AG10803 (cell line): ENCODE measurements at regions not wholly inside any gene's neighbourhood (a gene's known extent, or its start where the extent isn't known, plus 50 kb on each side); places are given as distances from the start of the nearest gene placed in this dataset.

Experiments
- DNase-seq: peaks from one replicate; pipeline ENCODE4 v3.0.0; 2010; ENCODE audit warnings: low read depth
- H3K4me3 ChIP-seq: 2 replicates; pipeline ENCODE4 v1.5.1; 2011; ENCODE audit warnings: mild to moderate bottlenecking, low read length, control low read depth
- TF ChIP-seq, protein P1 (sequence below): conservative IDR thresholded peaks from 2 replicates; pipeline ENCODE4 v1.5.1; 2011; ENCODE audit warnings: mild to moderate bottlenecking, low read length, control low read depth, inconsistent platforms

DNA sequence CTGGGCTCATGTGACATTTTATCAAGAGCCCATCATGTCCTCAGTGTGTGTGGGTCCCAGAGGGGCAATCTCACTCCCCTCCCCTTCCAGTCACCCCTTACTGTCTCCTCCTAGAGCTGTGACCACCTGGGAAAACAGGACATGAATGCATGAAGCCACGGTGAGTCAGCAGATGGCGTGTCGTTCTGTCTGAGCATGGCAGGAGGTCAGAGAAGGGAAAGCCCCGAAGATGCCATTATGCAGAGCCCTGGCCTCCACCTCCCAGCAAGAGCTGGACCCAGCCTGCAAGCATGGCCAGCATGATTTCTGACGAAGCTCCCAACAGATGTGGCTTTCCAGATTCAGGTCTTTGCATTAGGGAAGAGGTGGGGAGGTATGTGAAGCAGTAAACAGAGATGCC is 118.5 kb downstream of the TLE3 start:
- no peak for DNase-seq
- H3K4me3 ChIP-seq = no peak overlapping the region
- TF ChIP-seq, protein P1, sequence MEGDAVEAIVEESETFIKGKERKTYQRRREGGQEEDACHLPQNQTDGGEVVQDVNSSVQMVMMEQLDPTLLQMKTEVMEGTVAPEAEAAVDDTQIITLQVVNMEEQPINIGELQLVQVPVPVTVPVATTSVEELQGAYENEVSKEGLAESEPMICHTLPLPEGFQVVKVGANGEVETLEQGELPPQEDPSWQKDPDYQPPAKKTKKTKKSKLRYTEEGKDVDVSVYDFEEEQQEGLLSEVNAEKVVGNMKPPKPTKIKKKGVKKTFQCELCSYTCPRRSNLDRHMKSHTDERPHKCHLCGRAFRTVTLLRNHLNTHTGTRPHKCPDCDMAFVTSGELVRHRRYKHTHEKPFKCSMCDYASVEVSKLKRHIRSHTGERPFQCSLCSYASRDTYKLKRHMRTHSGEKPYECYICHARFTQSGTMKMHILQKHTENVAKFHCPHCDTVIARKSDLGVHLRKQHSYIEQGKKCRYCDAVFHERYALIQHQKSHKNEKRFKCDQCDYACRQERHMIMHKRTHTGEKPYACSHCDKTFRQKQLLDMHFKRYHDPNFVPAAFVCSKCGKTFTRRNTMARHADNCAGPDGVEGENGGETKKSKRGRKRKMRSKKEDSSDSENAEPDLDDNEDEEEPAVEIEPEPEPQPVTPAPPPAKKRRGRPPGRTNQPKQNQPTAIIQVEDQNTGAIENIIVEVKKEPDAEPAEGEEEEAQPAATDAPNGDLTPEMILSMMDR = no peak

GRCh38 chr15:69979783-69980182 is 117.9 kb downstream of the TLE3 start:
- DNase-seq = no peak
- H3K4me3 ChIP-seq = no peak overlapping the region
- TF ChIP-seq, protein P1 = no peak

DNA sequence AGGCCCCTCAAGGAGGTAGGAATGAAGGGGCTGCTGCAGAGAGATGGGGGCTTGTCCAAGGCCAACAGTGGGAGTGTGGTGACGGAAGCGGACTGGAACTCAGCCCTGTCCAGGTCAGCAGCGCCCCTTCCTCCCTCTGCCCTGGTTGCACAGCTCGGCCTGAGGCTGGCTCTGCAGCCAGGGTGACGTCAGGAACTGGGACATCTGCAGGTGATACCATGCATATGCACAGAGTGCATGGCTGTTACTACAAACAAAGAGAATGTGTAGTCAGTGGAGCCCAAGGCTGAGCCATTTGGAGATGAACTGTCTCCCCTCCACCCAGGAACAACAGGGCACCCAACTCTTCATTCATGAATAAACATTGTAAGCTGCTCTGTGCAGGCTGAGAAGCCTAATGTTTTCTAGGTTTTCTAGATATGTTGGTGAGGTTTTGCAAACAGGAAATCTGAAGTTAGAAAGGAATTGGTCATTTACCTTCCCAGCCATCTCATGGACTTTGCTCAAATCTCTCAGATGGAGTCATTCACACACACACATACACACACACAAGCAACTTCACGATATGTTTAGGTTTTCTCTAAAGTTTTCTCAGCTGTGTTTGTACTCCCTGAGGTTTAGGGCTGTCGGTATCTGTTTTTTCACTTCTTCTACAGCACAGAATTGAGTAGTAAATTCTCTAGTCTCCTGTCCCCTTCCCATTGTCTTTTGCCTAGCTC is 117.2 kb downstream of the TLE3 start:
- H3K4me3 ChIP-seq = no peak overlapping the region
- DNase-seq = no peak
- TF ChIP-seq, protein P1 = no peak

- DNase-seq = no peak
- H3K4me3 ChIP-seq = no peak overlapping the region
- TF ChIP-seq, protein P1 = no peak
Measured at GRCh38 chr15:69982037-69982436, 115.7 kb downstream of the TLE3 start.

DNA sequence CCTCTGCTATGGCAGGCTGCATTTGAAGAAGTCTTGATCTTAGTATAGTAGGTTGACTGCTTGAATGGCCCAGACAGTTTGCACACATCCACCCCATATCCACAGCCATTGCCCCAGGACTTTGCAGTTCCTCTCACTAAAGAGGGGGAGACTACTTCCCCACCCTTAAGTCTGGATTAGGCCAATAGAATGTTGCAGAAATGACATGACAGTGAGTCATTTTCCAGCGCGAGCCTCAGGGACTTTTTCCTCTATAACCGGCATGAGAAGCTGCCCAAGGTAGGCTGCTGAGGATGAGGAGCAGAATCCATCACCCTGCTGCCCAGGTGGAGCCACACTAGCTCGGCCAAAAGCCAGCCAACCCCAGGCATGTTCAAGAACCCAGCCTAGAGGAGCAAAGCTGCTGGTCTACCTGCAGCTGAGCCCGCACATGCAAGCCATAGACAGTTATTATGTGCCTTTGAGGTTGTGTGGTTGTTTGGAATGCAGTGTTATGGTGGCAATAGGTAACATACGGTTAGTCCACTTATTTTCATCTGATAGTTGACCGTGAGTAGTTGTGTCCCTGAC is 113.9 kb downstream of the TLE3 start:
- no peak overlapping the region for H3K4me3 ChIP-seq
- TF ChIP-seq, protein P1 = no peak
- DNase-seq = no peak

DNA sequence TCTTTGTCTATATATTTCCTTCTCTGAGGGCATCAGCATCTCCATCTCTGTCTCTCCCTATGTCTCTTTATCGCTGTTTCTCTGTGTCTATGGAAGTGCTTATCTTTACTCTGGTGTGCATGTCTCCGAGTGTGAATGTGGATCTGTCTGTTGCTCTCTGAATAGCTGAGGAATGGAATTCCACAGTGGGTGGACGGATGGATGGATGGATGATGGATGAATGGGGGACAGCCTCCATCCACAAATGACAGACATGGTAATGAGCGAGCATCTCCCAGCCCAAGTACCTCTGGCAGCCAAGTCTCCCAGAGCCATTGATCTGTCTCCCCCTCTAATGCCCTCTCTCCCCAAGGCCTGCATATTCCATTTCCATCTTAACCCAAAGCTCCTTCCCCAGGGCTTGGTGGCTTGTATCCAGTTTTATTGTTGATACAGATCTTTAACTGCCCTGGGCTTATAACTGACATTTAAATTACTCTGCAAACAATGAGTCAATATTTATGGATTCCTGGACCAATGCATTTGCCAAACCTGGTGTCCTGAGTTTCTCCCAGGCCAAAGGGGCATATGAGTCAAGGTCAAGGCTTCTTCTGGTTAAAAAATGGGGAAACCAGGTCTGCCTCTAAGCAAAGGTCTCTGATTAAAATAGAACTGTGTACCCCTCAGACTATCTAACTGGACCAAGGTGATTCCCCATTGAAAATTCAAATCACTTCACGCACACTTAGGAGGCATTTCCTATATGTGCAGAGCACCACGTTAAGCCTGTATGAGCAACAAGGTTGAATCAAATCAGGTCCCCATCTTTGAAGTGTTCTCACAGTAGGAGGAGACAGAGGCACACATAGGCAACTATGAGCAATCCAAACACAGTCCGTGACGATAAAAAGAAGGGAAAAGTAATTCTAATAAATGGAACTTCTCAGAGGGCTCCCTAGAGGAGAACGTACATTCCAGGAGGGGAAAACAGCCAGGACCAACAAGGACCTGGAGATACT is 109.9 kb downstream of the TLE3 start:
- TF ChIP-seq, protein P1 = no peak
- no peak overlapping the region for H3K4me3 ChIP-seq
- DNase-seq = no peak
